OCI-LY7 (cell line): ENCODE measurements at regions not wholly inside any gene's neighbourhood (a gene's known extent, or its start where the extent isn't known, plus 50 kb on each side); places are given as distances from the start of the nearest gene placed in this dataset.

ENCODE experiments used
- BruUV-seq: library from RNA; stranded (reverse); fragments of 400-500 nt; replicated peaks from 2 replicates; lab custom pipeline; 2021; lab: Mats Ljungman, UMichigan
- CTCF ChIA-PET: fragments of 300-600 bp; sonication (Branson Sonifier 250); formaldehyde crosslinking; loops from one replicate; lab custom pipeline; 2022; ENCODE audit warnings: antibody characterized with exemption; ENCODE audit not compliant: unreplicated experiment; lab: Charles Lee
- POLR2A ChIA-PET: fragments of 300-600 bp; sonication (Branson Sonifier 250); formaldehyde crosslinking; loops from one replicate; lab custom pipeline; 2022; ENCODE audit warnings: antibody characterized with exemption; lab: Charles Lee
- DNase-seq: peaks from one replicate; pipeline ENCODE4 v3.0.0-alpha.2; 2015; ENCODE audit warnings: low spot score
- H2AFZ ChIP-seq: fragments of 200-600 bp; sonication (generic), shearing (Covaris generic); 2 replicates; pipeline ENCODE4 v1.6.1; 2014; ENCODE audit warnings: mild to moderate bottlenecking, antibody characterized with exemption, low read length, moderate library complexity
- H3K27ac ChIP-seq: fragments of 200-600 bp; sonication (generic); 2 replicates; pipeline ENCODE4 v1.5.1; 2014; ENCODE audit warnings: mixed run types, low read depth, mild to moderate bottlenecking, moderate library complexity, low read length, inconsistent platforms; ENCODE audit not compliant: poor library complexity, severe bottlenecking
- H3K36me3 ChIP-seq: fragments of 200-600 bp; sonication (generic); 2 replicates; pipeline ENCODE4 v1.6.1; 2014; ENCODE audit warnings: mild to moderate bottlenecking, antibody characterized with exemption, low read length, moderate library complexity, mixed read lengths; ENCODE audit not compliant: insufficient read depth
- H3K4me1 ChIP-seq: fragments of 200-600 bp; sonication (generic); 2 replicates; pipeline ENCODE4 v1.5.1; 2014; ENCODE audit warnings: mild to moderate bottlenecking, low read length; ENCODE audit not compliant: insufficient read depth, poor library complexity, severe bottlenecking
- H3K4me2 ChIP-seq: fragments of 200-600 bp; sonication (generic); 2 replicates; pipeline ENCODE4 v1.6.1; 2014; ENCODE audit warnings: mild to moderate bottlenecking, low read length
- H3K4me3 ChIP-seq: fragments of 200-600 bp; sonication (generic); 2 replicates; pipeline ENCODE4 v1.5.1; 2014; ENCODE audit warnings: mild to moderate bottlenecking, low read depth, low read length; ENCODE audit not compliant: poor library complexity, severe bottlenecking
- H3K79me2 ChIP-seq: fragments of 200-600 bp; sonication (generic); 2 replicates; pipeline ENCODE4 v1.6.1; 2016; ENCODE audit warnings: low read depth, mild to moderate bottlenecking, low read length, moderate library complexity, mixed read lengths; ENCODE audit not compliant: insufficient read depth
- H3K9me2 ChIP-seq: fragments of 200-600 bp; sonication (generic); 2 replicates; pipeline ENCODE4 v1.6.1; 2016; ENCODE audit warnings: mild to moderate bottlenecking, low read length, mixed read lengths; ENCODE audit not compliant: insufficient read depth
- H3K9me3 ChIP-seq: fragments of 200-600 bp; sonication (generic); 2 replicates; pipeline ENCODE4 v1.6.1; 2014; ENCODE audit warnings: mild to moderate bottlenecking, mixed run types, low read length, mixed read lengths
- H4K20me1 ChIP-seq: fragments of 200-600 bp; sonication (generic); 2 replicates; pipeline ENCODE4 v1.6.1; 2014; ENCODE audit warnings: mild to moderate bottlenecking, antibody characterized with exemption, low read length, moderate library complexity, mixed read lengths; ENCODE audit not compliant: insufficient read depth
- EZH2phosphoT487 ChIP-seq: fragments of 200-600 bp; sonication (generic); IDR thresholded peaks from 2 replicates; pipeline ENCODE4 v1.6.1; 2018; ENCODE audit warnings: low read depth, borderline replicate concordance, mild to moderate bottlenecking, mixed run types, antibody characterized with exemption, low read length, moderate library complexity, mixed read lengths
- intact Hi-C: fragments of 100-400 bp; cut with micrococcal nuclease; formaldehyde crosslinking; loops from one replicate; pipeline ENCODE4 v1.10.0; 2022; ENCODE audit not compliant: unreplicated experiment
- TF ChIP-seq, protein P1 (sequence below): fragments of 200-600 bp; sonication (generic); conservative IDR thresholded peaks from 2 replicates; pipeline ENCODE4 v1.5.1; 2014; ENCODE audit warnings: mild to moderate bottlenecking, antibody characterized with exemption, low read length, moderate library complexity, mixed read lengths

DNA sequence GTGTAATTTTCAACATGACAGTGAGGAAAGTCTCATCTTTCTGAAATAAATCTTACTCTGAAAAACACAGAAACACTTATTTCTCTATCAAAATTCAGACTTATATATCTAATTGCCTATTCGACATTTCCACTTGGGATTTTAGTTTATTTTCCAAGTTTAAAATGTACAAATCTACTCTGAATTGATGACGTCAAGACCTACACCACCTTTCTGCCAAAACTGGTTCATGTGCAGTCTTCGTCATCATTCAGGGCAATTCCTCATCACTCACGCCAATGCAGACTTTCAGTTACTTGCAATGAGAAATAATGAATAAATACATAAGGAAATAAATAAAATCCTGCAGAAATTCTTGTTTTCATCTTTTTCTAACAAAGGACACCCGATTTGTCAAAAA, 843.8 kb downstream of the C12orf50 start:
- intact Hi-C loops: no loop called here
- H3K4me2 ChIP-seq: no peak overlapping the region
- POLR2A ChIA-PET: no interaction called here

DNA sequence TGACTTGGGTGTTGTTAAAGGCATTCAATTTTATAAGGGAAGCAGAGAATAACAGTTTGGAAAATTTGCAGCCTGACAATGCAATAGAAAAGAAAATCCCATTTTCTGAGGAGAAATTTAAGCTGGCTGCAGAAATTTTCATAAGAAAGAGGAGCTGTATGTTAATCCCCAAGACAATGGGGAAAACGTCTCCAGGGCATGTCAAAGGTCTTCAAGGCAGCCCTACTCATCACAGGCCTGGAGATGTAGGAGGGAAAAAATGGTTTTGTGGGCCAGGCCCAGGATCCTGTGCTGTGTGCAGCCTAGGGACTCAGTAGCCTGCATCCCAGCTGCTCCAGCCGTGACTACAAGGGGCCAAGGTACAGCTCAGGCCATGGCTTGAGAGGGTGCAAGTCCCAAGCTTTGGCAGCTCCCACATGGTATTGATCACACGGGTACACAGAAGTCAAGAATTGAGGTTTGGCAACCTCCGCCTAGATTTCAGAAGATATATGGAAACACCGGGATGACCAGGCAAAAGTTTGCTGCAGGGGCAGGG, 846.4 kb downstream of the C12orf50 start:
- Histone ChIP-seq H3K9me2 (no peaks in the 10 kb centered on the region), H3K9me3 (no peaks in the 10 kb centered on the region), H4K20me1 (no peaks in the 10 kb centered on the region), H3K4me1 (no peaks in the 10 kb centered on the region), H3K36me3 (no peaks in the 10 kb centered on the region), H3K4me2 (no peak overlapping the region), H2AFZ (no peak overlapping the region), H3K79me2 (no peaks in the 10 kb centered on the region), H3K27ac (no peak overlapping the region), H3K4me3 (no peak overlapping the region)
- TF ChIP-seq EZH2phosphoT487: no peak
- TF ChIP-seq, protein P1, sequence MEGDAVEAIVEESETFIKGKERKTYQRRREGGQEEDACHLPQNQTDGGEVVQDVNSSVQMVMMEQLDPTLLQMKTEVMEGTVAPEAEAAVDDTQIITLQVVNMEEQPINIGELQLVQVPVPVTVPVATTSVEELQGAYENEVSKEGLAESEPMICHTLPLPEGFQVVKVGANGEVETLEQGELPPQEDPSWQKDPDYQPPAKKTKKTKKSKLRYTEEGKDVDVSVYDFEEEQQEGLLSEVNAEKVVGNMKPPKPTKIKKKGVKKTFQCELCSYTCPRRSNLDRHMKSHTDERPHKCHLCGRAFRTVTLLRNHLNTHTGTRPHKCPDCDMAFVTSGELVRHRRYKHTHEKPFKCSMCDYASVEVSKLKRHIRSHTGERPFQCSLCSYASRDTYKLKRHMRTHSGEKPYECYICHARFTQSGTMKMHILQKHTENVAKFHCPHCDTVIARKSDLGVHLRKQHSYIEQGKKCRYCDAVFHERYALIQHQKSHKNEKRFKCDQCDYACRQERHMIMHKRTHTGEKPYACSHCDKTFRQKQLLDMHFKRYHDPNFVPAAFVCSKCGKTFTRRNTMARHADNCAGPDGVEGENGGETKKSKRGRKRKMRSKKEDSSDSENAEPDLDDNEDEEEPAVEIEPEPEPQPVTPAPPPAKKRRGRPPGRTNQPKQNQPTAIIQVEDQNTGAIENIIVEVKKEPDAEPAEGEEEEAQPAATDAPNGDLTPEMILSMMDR: no peak
- ChIA-PET POLR2A (no interaction called here), CTCF (no interaction called here)
- intact Hi-C loops: no loop called here
- DNase-seq: no peak
- BruUV-seq: no TSS peak

More for the DNA sequence above, 843.8 kb downstream of the C12orf50 start:
- Histone ChIP-seq H3K9me2 (no peaks in the 10 kb centered on the region), H3K79me2 (no peaks in the 10 kb centered on the region), H3K4me1 (no peaks in the 10 kb centered on the region), H3K27ac (no peak overlapping the region), H3K4me3 (no peak overlapping the region), H4K20me1 (no peaks in the 10 kb centered on the region), H2AFZ (no peak overlapping the region), H3K36me3 (no peaks in the 10 kb centered on the region), H3K9me3 (no peaks in the 10 kb centered on the region)
- DNase-seq: no peak
- no TSS peak for BruUV-seq
- CTCF ChIA-PET: no interaction called here
- TF ChIP-seq, protein P1: no peak

DNA sequence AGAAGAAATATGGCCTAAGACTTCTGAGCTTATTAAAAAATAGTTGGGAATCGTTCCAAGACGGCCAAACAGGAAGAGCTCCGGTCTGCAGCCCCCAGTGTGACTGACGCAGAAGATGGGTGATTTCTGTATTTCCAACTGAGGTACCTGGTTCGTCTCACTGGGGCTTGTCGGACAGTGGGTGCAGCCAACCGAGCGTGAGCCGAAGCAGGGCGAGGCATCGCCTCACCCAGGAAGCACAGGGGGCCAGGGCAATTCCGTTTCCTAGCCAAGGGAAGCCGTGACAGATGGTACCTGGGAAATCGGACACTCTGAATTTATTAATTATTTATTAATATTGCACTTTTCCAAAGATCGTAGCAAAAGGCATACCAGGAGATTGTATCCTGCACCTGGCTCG, 857.8 kb downstream of the C12orf50 start:
- Histone ChIP-seq H3K9me2 (no peaks in the 10 kb centered on the region), H3K9me3 (no peaks in the 10 kb centered on the region), H3K4me3 (no peak overlapping the region), H3K36me3 (no peaks in the 10 kb centered on the region), H3K27ac (no peak overlapping the region), H2AFZ (no peak overlapping the region), H3K4me1 (no peaks in the 10 kb centered on the region), H4K20me1 (no peaks in the 10 kb centered on the region), H3K4me2 (no peak overlapping the region), H3K79me2 (no peaks in the 10 kb centered on the region)
- CTCF ChIA-PET: no interaction called here
- DNase-seq: no peak
- POLR2A ChIA-PET: no interaction called here
- TF ChIP-seq, protein P1: no peak
- TF ChIP-seq EZH2phosphoT487: no peak
- no TSS peak for BruUV-seq
- intact Hi-C loops: no loop called here
